ENCODE measurements at regions not wholly inside any gene's neighbourhood (a gene's known extent, or its start where the extent isn't known, plus 50 kb on each side); places are given as distances from the start of the nearest gene placed in this dataset.

- TF ChIP-seq CTCF (IDR thresholded peaks at IDR 0.05) (no peak), POLR2A (IDR thresholded peaks at IDR 0.05) (no peak)
- DNase-seq, result no peak
- Histone ChIP-seq H3K4me1 (no peaks in the 10 kb centered on the region), H3K9me3 (no peaks in the 10 kb centered on the region), H3K27me3 (no peaks in the 10 kb centered on the region), H3K36me3 (no peaks in the 10 kb centered on the region), H3K27ac (no peak overlapping the region), H3K4me3 (no peak overlapping the region)
- intact Hi-C loops (cut with DNase I; ENCODE audit: low total_unique reads), result no loop called here
Measured at GRCh38 chr16:14018851-14019250, 52.3 kb upstream of the MRTFB start.

- TF ChIP-seq CTCF (IDR thresholded peaks at IDR 0.05) (no peak), POLR2A (IDR thresholded peaks at IDR 0.05) (no peak)
- no peaks in the 10 kb centered on the region for H3K27me3 ChIP-seq
Measured at GRCh38 chr16:14020141-14020540, 51.0 kb upstream of the MRTFB start.

More at GRCh38 chr16:14020141-14020540, 51.0 kb upstream of the MRTFB start:
- DNase-seq, result no peak
- no peaks in the 10 kb centered on the region for H3K4me1 ChIP-seq
- no peak overlapping the region for H3K4me3 ChIP-seq
- H3K9me3 ChIP-seq, result no peaks in the 10 kb centered on the region
- H3K27ac ChIP-seq, result no peak overlapping the region
- H3K36me3 ChIP-seq, result no peaks in the 10 kb centered on the region
- intact Hi-C loops (cut with DNase I; ENCODE audit: low total_unique reads), result no loop called here
